Endometrium (tissue), 2 donors: ENCODE measurements at regions not wholly inside any gene's neighbourhood (a gene's known extent, or its start where the extent isn't known, plus 50 kb on each side); places are given as distances from the start of the nearest gene placed in this dataset.

Experiments used
- FAIRE-seq: peaks from 2 replicates; lab custom pipeline; 2012; peaks lifted over from hg19 to GRCh38; lab: Jason Lieb, UNC
- donor health status: control.
- donor health status: control.

GRCh38 chr5:54717459-54717858 is 199.9 kb downstream of the SNX18 start:
- no peak for FAIRE-seq

DNA sequence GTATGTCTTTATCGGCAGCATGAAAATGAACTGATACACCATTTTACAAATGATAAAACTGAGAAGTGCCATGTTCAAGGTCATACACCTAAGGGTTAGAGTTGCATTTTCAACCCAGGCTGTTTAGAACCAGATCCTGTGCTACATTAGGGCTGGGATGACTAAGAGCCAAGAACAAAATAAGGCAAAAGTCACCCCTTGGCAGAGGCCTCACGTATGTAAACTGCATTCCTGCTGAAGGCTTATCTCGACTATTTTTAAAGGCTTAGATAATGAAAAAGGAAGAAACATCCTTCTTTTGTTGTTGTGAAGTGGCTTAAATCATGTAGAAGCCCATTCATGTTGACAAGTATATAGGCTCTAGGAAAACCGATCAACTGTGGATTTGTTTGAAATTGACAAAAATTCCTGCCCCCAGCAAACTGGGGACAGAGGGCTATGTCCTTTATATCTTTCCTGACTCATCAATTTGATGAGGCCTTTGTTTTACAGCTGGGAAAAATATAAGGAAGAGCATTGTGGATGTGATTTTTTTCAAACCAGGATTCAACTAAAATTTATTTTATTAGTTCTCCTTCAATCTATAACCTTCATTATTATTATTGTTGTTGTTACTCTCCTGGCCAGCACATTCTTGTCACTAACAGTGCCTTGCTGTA is 196.5 kb downstream of the SNX18 start:
- FAIRE-seq, result no peak

GRCh38 chr5:54709096-54709495 is 191.5 kb downstream of the SNX18 start:
- FAIRE-seq, result no peak

DNA sequence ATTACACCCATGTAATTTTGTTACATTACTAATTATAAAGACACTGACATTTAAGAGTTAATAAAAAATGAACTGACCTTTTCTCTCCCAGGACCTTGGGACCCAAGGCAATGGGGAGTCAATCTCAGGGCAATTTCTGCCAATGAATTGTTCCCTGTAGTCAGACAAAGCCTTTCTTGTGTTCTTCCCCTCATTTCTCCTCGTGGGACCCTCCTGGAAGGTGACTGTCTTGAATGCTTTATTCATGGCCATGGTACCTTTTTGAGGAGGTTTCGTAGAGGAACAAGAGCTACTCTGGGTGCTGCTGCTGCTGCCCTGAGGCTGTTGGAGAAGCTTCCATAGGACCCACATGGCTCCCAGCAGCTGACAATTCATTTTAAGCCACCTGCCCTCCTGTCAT is 190.3 kb downstream of the SNX18 start:
- no peak for FAIRE-seq

- no peak for FAIRE-seq
These were observed 188.6 kb downstream of the SNX18 start for GRCh38 chr5:54705994-54706653.

GRCh38 chr5:54704825-54705224 is 187.3 kb downstream of the SNX18 start:
- FAIRE-seq, result no peak

GRCh38 chr5:54704333-54704732 is 186.8 kb downstream of the SNX18 start:
- no peak for FAIRE-seq

DNA sequence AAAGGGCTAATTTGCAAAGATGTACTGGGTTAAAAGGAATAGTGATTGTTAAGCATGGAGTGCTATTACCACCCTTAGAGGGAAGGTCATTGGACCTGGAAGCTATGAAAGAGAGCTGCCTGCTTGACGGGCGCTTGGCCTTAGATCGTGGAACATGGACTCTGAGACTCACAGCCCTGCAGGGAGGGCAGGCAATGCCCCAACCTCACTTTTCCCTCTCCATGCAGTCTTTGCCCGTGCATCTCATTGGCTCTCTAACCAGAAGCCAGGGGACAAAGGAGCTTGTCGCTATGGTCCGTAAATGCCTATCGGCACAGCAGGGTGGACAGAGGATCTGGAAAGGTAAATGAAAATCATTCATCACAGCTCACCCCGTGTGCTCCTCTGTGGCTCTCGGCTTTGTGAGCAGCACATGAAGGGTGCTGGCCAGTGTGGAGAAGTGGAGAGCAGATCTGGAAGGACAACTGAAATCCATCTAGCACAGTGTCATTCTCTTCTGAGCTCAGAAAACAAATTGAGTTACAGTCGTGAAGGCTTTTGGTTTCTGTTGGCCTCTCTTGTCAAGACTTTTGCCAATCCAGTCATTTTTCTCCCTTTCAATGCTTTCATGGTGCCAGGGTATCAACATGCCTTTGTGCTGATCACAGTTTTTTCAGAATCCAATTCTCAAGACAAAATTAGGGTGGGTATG is 186.2 kb downstream of the SNX18 start:
- FAIRE-seq, result no peak

DNA sequence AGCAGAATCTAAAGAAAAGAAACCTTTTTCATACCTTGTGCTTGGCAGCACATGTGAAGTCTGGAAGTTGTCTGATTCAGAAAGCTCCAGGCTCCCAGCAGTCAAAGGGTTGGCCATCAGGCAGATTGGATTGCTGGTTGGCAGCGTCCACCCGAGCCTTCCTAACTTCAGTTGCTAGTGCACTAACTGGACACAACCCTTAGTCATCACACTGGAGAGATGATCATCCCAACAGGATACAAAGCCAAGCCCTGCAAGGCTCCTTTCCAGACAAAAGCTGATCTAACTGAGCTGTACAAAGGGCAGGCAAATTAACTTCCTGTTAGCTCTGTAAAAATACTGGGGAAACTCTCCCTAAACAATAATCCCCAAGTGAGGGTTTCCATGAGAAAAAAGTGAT is 185.6 kb downstream of the SNX18 start:
- FAIRE-seq, result no peak

DNA sequence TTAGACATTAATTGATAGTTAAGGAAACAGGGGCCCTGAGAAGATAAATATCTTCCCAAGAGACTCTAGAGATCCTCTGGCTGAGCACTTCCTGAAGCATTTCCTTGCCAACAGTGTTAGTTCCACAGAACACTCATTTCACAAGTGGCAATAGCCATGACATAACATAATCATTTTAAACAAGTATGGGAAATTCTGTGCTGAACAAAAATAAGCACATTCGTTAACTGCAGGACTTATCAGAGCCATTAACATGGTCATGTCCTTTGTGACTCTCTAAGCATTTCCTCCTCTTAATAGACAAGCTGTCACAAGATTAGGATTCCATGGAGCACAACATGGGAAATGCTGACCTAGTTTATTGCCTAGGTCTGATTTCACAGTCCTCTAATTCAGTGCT is 184.9 kb downstream of the SNX18 start:
- no peak for FAIRE-seq

DNA sequence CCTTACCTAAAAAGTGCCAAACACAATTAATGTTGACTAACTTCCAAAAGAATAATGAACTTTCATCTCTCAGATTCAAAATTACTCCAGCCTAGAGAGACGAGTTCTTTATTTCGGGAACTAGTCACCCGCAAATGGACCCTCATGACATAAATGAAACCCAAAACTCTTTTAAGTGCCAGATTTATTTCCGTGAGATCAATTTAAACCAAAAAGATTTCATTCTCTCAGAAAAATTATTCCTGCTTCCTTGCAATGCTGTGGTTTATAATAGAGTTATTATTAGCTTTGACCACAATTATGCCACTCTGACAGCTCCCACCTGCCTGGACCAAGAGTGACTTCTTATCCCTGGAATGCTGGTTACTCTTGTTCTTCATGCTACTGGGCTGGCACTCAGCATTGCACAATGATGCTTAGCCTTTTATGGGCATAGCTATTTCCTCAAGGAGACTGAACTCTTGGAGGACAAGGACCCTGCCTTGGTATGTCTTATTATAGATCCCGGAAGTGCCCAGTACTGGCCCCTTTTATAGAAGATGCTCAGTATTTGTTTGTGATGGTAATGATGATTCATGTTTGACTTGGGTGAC is 183.5 kb downstream of the SNX18 start:
- no peak for FAIRE-seq

DNA sequence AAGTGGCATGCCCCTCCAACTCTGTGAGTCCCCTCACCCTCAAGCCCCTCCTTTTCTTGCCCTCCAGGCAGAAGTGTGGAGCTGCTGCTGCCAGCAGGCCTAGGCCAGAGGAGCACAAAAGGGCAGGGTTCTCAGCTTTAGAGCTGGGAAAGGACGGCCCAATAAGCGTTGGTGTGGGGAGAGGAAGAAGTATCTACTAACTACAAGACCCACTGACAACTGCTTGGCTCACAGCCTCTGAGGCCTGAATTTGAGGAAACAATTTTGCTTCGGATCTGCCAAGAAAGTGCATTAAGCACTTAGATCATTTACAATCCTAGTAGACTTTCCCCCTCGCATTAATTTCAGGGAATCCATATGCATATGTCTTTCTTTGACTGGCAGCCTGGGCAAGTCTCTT is 179.4 kb downstream of the SNX18 start:
- no peak for FAIRE-seq

DNA sequence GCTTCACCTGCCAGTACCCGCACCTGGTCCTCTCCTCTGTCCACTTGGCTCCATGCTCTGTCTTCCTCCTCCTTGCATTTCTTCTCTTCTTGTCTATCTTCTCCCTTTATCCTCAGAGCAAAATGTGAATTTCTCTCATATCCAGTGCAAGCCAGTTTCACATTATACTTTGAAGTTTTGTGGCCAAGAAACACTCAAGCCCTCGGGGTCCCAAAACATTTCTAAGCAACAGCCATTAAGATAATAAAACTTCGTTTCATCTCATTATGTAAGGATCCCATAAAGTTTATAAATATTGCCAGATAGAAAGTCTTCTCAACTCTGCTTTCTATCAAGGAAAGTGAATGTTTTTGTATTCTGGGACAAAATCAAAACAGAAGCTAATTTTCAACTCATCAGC is 178.8 kb downstream of the SNX18 start:
- FAIRE-seq, result peak; percentile 80

GRCh38 chr5:54695198-54695966 is 177.8 kb downstream of the SNX18 start:
- FAIRE-seq, result no peak

DNA sequence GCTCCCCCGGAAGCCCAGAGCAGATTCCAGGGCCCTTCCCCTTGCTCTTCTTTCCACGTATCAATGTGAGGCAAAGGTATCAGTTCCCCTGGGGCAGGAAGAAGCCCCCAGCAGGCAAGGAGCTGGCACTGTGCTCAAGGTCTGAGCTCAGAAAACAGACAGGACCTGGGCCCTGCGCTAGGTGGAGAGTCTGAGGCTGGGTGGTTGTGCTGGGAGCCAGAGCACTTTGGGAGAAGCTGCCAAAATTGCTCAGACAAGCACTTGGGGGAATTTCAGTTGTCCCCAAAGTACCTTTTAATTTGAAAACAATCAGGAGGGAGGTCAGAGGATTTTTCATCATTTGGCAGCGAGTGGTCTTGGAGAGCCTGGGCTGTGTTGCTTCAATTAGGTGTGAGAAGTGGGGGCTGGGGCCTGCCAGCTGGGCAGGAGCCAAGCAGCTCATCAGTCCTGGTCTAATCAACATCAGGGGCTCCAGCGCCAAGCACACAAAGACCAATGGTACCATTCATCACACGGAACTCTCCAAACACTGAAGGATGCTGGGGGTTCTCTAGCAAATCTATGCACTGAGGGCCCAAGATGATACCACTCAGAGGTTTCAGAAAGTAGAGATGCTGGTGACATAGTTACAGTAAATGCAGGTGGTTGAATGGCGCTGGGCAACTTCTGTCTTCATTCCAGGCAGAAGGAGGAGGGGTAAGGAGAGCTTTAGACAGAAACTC is 176.5 kb downstream of the SNX18 start:
- FAIRE-seq, result no peak

DNA sequence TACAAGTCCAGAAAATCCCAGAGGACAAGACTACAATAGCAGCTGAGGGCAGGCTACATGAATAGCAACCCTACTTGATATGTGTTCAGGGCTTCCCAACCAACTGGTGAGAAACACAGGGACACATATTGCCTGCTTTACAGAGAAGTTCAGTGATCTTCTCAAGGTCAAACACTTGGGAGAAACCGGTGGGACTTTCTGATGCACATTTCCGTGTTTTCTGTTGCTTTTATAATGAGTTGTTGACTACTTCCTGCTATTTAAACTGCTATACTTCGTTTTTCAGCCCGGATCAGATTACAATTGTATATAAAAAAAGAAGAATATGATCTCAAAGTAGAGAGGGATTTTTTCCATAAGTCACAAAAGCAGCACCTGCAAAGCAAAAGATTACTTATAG is 175.1 kb downstream of the SNX18 start:
- no peak for FAIRE-seq

- no peak for FAIRE-seq
These were observed 174.1 kb downstream of the SNX18 start for GRCh38 chr5:54691656-54692055.

DNA sequence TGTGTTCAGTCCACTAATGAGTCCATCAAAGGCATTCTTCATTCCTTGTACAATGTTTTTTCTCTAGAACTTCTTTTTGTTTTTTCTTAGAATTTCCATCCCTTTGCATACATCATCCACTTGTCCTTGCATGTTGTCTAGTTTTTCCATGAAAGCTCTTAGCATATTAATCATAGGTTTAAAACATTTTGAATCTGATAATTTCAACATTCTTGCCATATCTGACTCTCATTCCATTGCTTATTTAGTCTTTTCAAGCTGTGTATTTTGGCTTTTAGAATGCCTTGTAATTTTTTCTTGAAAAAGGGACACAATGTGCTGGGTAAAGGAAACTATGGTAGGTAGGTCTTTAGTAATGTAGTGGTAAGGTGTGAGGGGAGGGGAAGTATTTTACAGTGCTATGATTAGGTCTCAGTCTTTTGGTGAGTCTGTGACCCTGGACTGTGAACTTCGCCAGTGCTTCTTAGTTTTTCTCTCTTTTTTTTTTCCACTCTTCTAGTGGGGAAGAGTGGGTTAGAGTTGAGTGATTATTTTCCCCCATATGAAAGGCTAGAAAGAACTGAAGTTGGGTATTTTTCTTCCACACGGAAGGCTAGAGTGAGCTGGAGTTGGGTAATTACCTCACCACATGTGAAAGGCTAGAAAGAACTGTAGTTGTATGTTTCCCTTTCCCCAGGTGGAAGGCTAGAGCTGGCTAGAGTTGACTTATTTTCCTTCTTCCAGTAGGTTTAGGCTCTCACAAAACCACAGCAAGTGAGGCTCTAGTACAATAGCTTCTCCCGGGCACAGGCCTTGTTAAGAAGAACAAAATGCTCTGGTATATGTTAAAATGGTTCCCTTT is 172.1 kb downstream of the SNX18 start:
- FAIRE-seq, result no peak

GRCh38 chr5:54680998-54681397 is 163.4 kb downstream of the SNX18 start:
- FAIRE-seq, result peak; percentile 92

GRCh38 chr5:54679686-54680085 is 162.1 kb downstream of the SNX18 start:
- no peak for FAIRE-seq

- FAIRE-seq, result no peak
These were observed 161.2 kb downstream of the SNX18 start for GRCh38 chr5:54678737-54679136.
